HUES48 (cell line): ENCODE measurements at regions not wholly inside any gene's neighbourhood (a gene's known extent, or its start where the extent isn't known, plus 50 kb on each side); places are given as distances from the start of the nearest gene placed in this dataset.
"Not testable (repeated sequence)": the region's sequence is repeated elsewhere in the genome, so short reads cannot be mapped to it uniquely, and the experiment has no call there.

Experiments used
- H3K27ac ChIP-seq: one replicate; pipeline ENCODE4 v1.7.0; 2013; ENCODE audit warnings: low read depth, low read length, inconsistent platforms
- H3K27me3 ChIP-seq: 2 replicates; pipeline ENCODE4 v1.6.1; 2013; ENCODE audit warnings: mild to moderate bottlenecking, low read length; ENCODE audit not compliant: control insufficient read depth, insufficient read depth
- H3K36me3 ChIP-seq: 2 replicates; pipeline ENCODE4 v1.6.1; 2013; ENCODE audit warnings: low read length; ENCODE audit not compliant: control insufficient read depth, insufficient read depth
- H3K4me1 ChIP-seq: 2 replicates; pipeline ENCODE4 v1.6.1; 2013; ENCODE audit warnings: mild to moderate bottlenecking, low read length; ENCODE audit not compliant: control insufficient read depth, insufficient read depth
- H3K4me3 ChIP-seq: 2 replicates; pipeline ENCODE4 v1.5.1; 2013; ENCODE audit warnings: mild to moderate bottlenecking, low read depth, low read length
- H3K9ac ChIP-seq: 2 replicates; pipeline ENCODE4 v1.6.1; 2013; ENCODE audit warnings: mild to moderate bottlenecking, low read depth, low read length, moderate library complexity
- H3K9me3 ChIP-seq: 2 replicates; pipeline ENCODE4 v1.6.1; 2013; ENCODE audit warnings: low read length; ENCODE audit not compliant: control insufficient read depth, insufficient read depth

DNA sequence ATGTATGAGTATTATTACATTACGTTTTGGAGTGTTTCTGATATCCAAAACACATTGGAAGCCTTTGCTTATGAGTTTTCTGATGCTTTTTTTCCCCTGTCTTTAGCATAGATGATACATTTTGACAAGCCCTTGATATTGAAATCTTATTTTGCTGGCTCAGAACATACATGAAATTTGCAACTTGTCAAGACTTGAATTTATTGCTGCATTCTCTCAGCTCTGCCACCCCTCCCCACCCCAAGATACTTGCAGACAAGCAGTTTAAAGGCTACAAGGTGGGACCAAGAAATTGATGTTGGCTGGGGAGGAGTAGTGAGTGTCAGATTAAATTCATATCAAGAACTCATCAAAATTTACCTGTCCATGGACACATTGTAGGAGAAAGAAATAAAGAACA is 160.2 kb downstream of the GJA1 start:
- Histone ChIP-seq H3K4me1 (no peaks in the 10 kb centered on the region; the same call in 1 of the 2 replicates), H3K36me3 (no peaks in the 10 kb centered on the region), H3K9ac (no peak overlapping the region), H3K4me3 (no peak overlapping the region), H3K27me3 (no peaks in the 10 kb centered on the region), H3K27ac (no peak overlapping the region), H3K9me3 (no peaks in the 10 kb centered on the region)

DNA sequence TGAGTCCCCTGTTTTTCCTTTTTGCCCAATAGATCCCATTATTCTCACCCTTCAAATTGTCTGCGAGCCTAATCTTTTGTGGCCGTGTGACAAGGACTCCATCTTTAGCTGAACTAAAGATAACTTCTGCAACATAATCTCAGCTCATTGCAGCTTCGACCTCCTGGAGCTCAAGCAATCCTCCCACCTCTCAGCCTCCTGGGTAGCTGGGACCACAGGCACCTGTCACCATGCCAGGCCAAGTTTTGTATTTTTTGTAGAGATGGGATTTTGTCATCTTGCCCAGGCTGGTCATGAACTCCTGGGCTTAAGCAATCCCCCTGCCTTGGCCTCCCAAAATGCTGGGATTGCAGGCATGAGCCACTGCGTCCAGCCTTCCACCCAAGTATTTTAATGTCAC is 161.0 kb downstream of the GJA1 start:
- Histone ChIP-seq H3K27ac (no peak overlapping the region), H3K27me3 (no peaks in the 10 kb centered on the region), H3K9ac (no peak overlapping the region), H3K36me3 (no peaks in the 10 kb centered on the region), H3K4me3 (no peak overlapping the region), H3K9me3 (no peaks in the 10 kb centered on the region), H3K4me1 (no peaks in the 10 kb centered on the region; the same call in 1 of the 2 replicates)

DNA sequence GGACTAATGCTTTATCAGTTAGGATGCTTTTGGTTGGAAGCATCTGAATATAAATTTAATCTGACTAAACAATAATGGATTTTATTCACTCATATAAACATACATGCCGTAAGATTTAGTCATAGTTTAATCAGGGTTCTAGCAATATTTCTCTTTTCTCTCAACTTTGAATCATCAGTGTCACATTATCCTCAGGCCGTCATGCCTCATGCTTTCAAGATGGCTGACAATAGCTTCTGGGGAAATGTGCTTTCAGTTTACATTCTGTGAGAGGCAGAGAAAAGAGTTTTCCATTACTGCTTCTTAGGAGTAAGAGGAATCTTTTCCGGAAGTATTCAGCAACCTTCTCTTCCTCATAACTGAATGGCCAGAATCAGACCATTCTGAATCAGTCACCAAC is 162.2 kb downstream of the GJA1 start:
- Histone ChIP-seq H3K4me1 (no peaks in the 10 kb centered on the region; the same call in 1 of the 2 replicates), H3K9ac (no peak overlapping the region)

DNA sequence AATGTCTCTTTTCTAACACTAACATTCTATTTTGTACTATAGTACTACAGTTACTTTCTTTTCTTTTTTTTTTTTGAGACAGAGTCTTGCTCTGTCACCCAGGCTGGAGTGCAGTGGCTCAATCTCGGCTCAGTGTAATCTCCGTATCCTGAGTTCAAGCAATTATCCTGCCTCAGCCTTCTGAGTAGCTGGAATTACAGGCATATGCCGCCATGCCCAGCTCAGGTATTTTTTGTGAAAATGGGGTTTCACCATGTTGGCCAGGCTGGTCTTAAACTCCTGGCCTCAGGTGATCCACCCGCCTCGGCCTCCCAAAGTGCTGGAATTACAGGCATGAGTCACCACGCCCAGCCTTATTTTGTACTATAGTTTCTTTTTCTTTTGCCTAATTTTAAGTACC is 163.9 kb downstream of the GJA1 start:
- H3K27me3 ChIP-seq, H3K9me3 ChIP-seq, H3K36me3 ChIP-seq, H3K9ac ChIP-seq, H3K4me1 ChIP-seq, H3K4me3 ChIP-seq, H3K27ac ChIP-seq: not testable (repeated sequence)

More for the DNA sequence above, 162.2 kb downstream of the GJA1 start:
- Histone ChIP-seq H3K36me3 (no peaks in the 10 kb centered on the region), H3K27ac (no peak overlapping the region), H3K4me3 (no peak overlapping the region), H3K9me3 (no peaks in the 10 kb centered on the region), H3K27me3 (no peaks in the 10 kb centered on the region)

DNA sequence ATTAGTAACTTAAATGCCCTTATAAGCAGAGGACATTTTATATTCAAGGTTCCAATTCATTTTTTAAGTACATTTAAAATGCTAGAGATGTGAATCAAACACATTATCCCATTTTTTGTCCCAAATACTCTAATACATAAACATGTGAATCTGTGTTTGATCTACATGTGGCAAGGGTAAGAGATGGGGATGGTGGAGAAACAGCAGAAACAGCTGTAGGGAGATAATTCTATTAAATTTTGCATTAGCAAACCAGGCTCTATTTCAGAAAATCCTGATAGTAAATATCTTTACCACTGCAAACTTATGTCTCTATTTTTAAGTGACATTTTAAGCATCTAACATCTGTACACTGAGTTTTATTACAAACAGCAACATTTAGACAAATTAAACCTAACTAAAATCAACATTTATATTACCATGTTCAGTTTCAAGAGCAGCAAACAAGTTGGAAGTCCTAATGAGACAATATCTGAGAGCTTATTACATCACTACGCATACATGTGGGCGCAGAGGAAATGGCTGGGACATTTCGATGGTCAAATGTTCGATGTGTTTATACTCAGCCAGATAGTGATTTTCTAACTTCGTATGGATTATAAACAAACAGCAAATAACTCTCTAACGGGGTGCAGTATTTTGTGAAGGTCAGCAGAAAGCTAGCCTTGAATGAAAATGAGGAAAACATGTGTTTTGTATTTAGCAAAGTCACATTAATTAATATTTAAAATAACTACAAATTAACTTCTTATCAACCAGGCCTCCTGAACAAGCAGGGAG is 165.1 kb downstream of the GJA1 start:
- Histone ChIP-seq H3K4me1 (no peaks in the 10 kb centered on the region), H3K27me3 (no peaks in the 10 kb centered on the region)

DNA sequence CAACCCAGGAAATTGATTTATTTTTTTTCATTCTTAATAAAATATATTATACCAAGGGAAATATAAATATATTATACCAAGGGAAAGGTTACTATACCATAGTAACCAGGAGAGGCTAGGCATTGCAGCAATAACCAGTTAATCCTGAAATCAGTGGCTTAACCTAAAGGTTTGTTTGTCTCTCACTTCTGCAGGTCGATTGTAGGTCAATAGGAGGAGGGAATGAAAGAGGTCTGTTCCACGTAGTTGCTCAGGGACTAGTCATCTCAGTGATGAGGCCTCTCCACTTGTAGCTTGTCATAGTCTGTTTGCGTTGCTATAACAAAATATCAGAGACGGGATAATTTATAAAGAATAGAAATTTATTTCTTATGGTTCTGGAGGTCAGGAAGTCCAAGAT is 168.0 kb downstream of the GJA1 start:
- Histone ChIP-seq H3K4me1 (no peaks in the 10 kb centered on the region), H3K27ac (no peak overlapping the region), H3K9me3 (no peaks in the 10 kb centered on the region), H3K9ac (no peak overlapping the region), H3K4me3 (no peak overlapping the region), H3K27me3 (no peaks in the 10 kb centered on the region), H3K36me3 (no peaks in the 10 kb centered on the region)

More for the DNA sequence above, 165.1 kb downstream of the GJA1 start:
- no peak overlapping the region for H3K4me3 ChIP-seq
- H3K36me3 ChIP-seq, result no peaks in the 10 kb centered on the region
- no peak overlapping the region for H3K27ac ChIP-seq
- H3K9ac ChIP-seq, result no peak overlapping the region
- no peaks in the 10 kb centered on the region for H3K9me3 ChIP-seq

DNA sequence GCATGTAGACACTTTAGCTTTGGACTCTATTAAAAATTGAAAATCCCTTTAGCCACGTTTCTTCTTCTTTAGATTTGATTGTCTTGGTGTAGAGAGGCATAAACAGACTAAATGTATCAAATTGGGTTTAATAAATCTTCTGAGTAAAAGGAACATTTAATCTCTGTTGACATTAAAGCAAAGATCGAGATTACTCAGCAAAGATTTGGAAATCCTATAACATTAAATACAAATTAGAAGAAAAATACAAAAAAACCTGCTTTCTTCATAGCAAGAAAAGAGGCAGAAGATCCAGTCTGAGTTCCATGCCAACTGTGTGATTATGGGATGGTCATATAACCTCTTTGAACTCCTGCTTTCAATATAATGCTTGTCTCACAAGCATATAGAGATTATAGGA is 172.3 kb downstream of the GJA1 start:
- Histone ChIP-seq H3K9ac (no peak overlapping the region), H3K9me3 (no peaks in the 10 kb centered on the region), H3K4me1 (no peaks in the 10 kb centered on the region), H3K4me3 (no peak overlapping the region), H3K36me3 (no peaks in the 10 kb centered on the region), H3K27ac (no peak overlapping the region), H3K27me3 (no peaks in the 10 kb centered on the region)

DNA sequence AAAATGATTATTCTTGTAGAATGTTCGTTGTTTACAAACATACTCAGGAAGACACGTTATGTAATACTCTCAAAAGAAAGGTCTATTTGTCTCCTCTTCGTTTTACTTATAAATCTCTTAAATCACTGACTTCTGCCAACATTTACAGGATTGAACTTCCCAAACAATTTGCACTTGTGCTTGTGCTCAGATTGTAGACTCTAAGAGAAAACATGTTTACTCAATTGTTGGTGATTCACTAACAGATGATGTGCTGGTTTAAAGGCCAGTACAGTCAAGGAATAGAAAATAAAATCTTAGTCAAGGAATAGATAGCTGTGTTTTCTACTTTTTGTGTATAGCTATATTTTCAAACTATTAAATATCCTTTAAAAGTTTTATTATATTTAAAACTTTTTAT is 172.8 kb downstream of the GJA1 start:
- H3K4me3 ChIP-seq, result no peak overlapping the region
- H3K27me3 ChIP-seq, result no peaks in the 10 kb centered on the region
- H3K4me1 ChIP-seq, result no peaks in the 10 kb centered on the region
- H3K9me3 ChIP-seq, result no peaks in the 10 kb centered on the region
- no peak overlapping the region for H3K27ac ChIP-seq
- H3K36me3 ChIP-seq, result no peaks in the 10 kb centered on the region
- H3K9ac ChIP-seq, result no peak overlapping the region

DNA sequence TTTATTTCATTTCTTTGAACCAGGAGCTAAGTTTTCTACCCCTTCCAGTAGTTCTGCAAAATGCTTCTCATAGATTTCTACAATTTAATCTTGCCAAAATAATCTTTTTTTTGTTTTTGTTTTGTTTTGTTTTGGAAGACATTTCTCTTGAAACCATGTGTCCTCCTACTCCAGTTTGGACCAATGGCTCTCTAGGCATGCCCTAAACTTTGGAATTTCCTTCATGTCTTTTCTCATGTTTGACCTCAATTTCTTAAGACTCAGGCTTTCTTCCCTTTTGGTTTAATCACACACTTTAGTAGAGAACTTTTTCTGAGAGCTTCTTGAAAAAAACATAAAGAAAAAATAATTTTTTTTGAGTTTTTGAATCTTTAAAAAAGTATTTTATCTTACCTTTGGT is 173.8 kb downstream of the GJA1 start:
- no peaks in the 10 kb centered on the region for H3K27me3 ChIP-seq
- no peaks in the 10 kb centered on the region for H3K4me1 ChIP-seq
- H3K27ac ChIP-seq, result no peak overlapping the region
- no peak overlapping the region for H3K9ac ChIP-seq
- no peak overlapping the region for H3K4me3 ChIP-seq
- H3K36me3 ChIP-seq, result no peaks in the 10 kb centered on the region
- H3K9me3 ChIP-seq, result no peaks in the 10 kb centered on the region

DNA sequence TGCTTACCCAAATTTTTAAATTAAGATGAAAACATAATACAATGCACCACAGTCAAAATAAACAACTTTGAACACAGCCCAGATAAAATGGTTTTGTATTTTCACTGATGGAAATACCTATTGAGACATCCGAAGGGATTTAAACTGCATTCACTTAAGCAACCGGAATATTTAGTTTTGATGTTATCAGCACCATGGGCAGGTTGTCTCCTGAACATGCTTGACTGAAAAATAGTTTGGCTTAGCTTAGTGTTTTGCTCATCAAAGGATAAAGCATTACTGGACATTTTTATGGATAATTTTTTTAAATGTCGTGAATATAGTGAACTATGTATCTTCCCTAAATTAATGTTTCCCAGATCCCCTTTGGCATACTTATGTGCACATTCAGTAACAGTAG is 177.5 kb downstream of the GJA1 start:
- no peaks in the 10 kb centered on the region for H3K36me3 ChIP-seq
- no peak overlapping the region for H3K4me3 ChIP-seq
- peaks cover 15% of the 10 kb centered on the region for H3K4me1 ChIP-seq
- no peak overlapping the region for H3K27ac ChIP-seq
- H3K9ac ChIP-seq, result no peak overlapping the region
- no peaks in the 10 kb centered on the region for H3K27me3 ChIP-seq
- no peaks in the 10 kb centered on the region for H3K9me3 ChIP-seq

DNA sequence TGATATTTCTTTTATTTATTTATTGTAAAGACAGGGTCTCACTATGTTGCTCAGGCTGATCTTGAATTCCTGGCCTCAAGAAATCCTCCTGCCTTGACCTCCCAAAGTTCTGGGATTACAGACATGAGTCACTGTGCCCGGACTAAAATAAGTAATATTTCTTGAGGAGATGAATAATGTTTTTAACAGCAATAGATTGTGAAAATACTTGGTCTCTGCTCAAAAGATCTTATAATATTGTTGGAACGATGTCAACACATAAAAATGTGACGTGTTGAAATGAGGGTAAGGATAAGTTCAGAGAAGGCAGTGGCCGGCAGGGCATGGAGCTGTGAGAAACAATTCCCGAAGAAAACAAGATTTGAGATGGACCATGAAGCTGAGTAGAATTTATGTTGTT is 178.7 kb downstream of the GJA1 start:
- Histone ChIP-seq H3K4me1 (peaks cover 26% of the 10 kb centered on the region), H3K27ac (no peak overlapping the region), H3K36me3 (no peaks in the 10 kb centered on the region), H3K4me3 (no peak overlapping the region), H3K9me3 (no peaks in the 10 kb centered on the region), H3K27me3 (no peaks in the 10 kb centered on the region), H3K9ac (no peak overlapping the region)
